Activated CD4-positive, alpha-beta memory T cell treated with anti-CD3 and anti-CD28 coated beads, Interleukin-2, amount 10 ng/mL, durations not matched to agents 7 days and 5 days (primary cell): ENCODE measurements at regions not wholly inside any gene's neighbourhood (a gene's known extent, or its start where the extent isn't known, plus 50 kb on each side); places are given as distances from the start of the nearest gene placed in this dataset.

ENCODE experiments used
- CTCF ChIA-PET: fragments of 350-600 bp; sonication (Branson Sonifier 250); formaldehyde crosslinking; loops from one replicate; lab custom pipeline; 2021; ENCODE audit warnings: antibody characterized with exemption, inconsistent platforms; lab: Charles Lee
- POLR2A ChIA-PET: fragments of 350-600 bp; sonication (Branson Sonifier 250); formaldehyde crosslinking; loops from one replicate; lab custom pipeline; 2021; ENCODE audit warnings: antibody characterized with exemption; lab: Charles Lee
- DNase-seq: peaks from one replicate; pipeline ENCODE4 v3.0.0-alpha.2; 2020
- H3K27ac Mint-ChIP-seq: one replicate; pipeline ENCODE4 v1.8.0; 2021; ENCODE audit warnings: mild to moderate bottlenecking, mixed read lengths
- H3K27me3 Mint-ChIP-seq: one replicate; pipeline ENCODE4 v1.8.0; 2021; ENCODE audit warnings: mixed read lengths
- H3K36me3 Mint-ChIP-seq: one replicate; pipeline ENCODE4 v1.8.0; 2021; ENCODE audit warnings: low read depth, mixed read lengths
- H3K4me1 Mint-ChIP-seq: one replicate; pipeline ENCODE4 v1.8.0; 2021; ENCODE audit warnings: mixed read lengths
- H3K4me3 Mint-ChIP-seq: one replicate; pipeline ENCODE4 v1.8.0; 2021; ENCODE audit warnings: mild to moderate bottlenecking, mixed read lengths
- H3K9me3 Mint-ChIP-seq: one replicate; pipeline ENCODE4 v1.8.0; 2021; ENCODE audit warnings: mixed read lengths

DNA sequence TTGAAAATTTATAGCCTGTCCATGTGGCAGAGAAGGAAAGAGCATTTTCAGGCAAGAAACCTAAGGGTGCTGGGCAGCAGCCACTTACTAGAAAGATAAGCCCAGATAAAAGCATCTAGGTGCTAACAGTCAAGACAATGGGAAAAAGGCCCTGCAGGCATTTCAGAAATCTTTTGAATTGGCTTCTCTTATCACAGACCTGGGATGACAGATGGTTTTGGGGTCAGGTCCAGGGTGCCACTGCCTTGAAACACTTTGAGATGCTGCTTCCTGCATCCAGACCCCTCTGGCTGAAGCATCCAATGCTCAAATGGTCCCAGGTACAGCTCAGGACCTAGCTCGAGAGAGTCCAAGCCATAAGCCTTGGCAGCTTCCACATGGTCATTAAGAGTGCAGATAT, 466.5 kb downstream of the FSCB start:
- H3K27ac Mint-ChIP-seq = no peak overlapping the region
- no peaks in the 10 kb centered on the region for H3K36me3 Mint-ChIP-seq
- H3K4me1 Mint-ChIP-seq = no peaks in the 10 kb centered on the region
- H3K4me3 Mint-ChIP-seq = no peak overlapping the region
- ChIA-PET CTCF (no interaction called here), POLR2A (no interaction called here)
- H3K9me3 Mint-ChIP-seq = peaks cover 20% of the 10 kb centered on the region
- DNase-seq = no peak
- H3K27me3 Mint-ChIP-seq = no peaks in the 10 kb centered on the region

DNA sequence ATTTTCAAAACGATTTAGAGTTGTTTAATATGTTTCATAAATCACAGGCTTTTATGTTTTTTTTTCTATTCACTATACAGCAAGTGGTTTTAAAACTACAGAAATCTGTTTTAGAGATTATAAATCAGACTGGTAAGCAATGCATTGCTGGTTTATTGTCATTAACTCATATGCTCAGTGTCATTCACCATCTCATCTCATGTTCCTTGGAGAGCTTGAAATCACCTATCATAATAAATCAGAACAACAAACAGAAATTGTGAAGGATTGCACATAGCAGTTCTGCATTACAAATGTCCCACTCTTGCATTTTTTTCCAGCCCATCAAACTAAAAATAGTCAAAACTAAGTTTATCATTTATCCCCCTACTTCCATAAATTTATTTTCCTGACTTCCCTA, 470.8 kb downstream of the FSCB start:
- Mint-ChIP-seq H3K27me3 (no peaks in the 10 kb centered on the region), H3K9me3 (peaks cover 20% of the 10 kb centered on the region), H3K36me3 (no peaks in the 10 kb centered on the region), H3K27ac (no peak overlapping the region), H3K4me3 (no peak overlapping the region), H3K4me1 (no peaks in the 10 kb centered on the region)
- CTCF ChIA-PET = no interaction called here
- DNase-seq = no peak
- POLR2A ChIA-PET = no interaction called here

DNA sequence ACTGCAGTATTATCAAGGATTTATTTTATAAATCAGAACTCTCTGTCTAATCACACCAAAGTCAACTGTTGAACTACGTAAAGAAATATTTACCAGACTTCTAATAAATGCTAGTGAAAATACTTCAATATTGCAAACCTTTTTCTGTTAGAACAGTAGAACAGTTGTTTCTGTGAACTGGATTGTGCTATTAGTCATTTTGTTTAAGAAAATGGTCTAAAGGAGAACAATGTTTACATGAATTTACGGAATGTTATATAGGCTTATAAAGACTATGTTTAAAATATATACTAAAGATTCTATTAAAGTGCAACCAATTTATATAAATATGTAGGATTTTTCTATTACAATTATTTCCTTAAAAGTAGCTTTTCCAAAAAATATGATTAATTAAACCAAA, 471.4 kb downstream of the FSCB start:
- H3K9me3 Mint-ChIP-seq = peaks cover 20% of the 10 kb centered on the region
- H3K27ac Mint-ChIP-seq = no peak overlapping the region
- H3K36me3 Mint-ChIP-seq = no peaks in the 10 kb centered on the region
- no peak for DNase-seq
- POLR2A ChIA-PET = no interaction called here
- no peaks in the 10 kb centered on the region for H3K27me3 Mint-ChIP-seq
- CTCF ChIA-PET = no interaction called here
- no peak overlapping the region for H3K4me3 Mint-ChIP-seq
- no peaks in the 10 kb centered on the region for H3K4me1 Mint-ChIP-seq

DNA sequence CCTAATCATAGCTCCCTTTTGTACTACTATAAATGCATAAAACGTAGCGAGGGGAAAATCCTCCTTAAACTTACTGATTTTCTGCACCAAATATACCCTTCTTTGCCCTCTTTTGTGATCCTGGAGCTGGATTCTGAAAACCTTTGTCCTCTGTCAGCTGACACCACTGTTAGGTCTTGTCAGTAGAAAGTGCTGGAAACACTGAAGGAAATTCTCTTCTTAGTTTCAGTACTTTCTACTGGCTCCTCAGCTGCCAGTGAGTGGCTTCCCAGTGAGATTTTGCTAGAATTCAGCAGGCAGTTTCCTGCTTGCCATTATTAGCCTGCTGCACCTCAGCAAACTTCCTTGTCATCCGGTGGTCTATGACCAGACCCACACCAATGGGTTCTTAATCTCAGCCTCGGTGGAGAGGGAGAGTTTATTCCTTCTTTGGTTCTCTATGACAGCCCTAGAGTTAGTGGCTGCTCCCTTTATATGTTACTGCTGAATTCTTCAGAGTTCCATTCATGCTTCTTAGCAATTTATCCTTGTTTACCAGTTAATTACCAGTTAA, 476.2 kb downstream of the FSCB start:
- DNase-seq = no peak
- Mint-ChIP-seq H3K27ac (no peak overlapping the region), H3K27me3 (no peaks in the 10 kb centered on the region), H3K36me3 (no peaks in the 10 kb centered on the region), H3K4me1 (no peaks in the 10 kb centered on the region), H3K4me3 (no peak overlapping the region), H3K9me3 (peaks cover 5% of the 10 kb centered on the region)
- POLR2A ChIA-PET = no interaction called here
- CTCF ChIA-PET = no interaction called here

DNA sequence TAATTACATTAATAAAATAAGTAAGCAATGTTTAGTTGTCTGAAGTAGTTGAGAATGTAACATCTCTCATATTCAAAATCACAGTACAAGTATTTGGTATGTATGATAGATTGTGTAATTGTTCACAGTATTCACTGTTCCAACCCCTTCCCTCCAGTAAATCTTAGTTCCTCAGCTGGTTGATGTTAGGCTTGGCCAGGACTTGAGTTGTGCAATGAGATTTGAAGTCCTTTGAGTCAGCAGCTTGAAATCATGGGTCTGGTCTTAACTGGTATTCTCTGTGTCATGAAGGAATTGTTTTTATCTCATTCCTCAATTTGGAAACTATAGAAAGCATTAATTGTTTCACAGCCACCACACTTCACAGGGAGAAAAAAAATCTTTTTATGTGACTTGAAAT, 477.1 kb downstream of the FSCB start:
- Mint-ChIP-seq H3K4me3 (no peak overlapping the region), H3K27ac (no peak overlapping the region), H3K4me1 (no peaks in the 10 kb centered on the region), H3K36me3 (no peaks in the 10 kb centered on the region), H3K9me3 (peaks cover 5% of the 10 kb centered on the region), H3K27me3 (no peaks in the 10 kb centered on the region)
- CTCF ChIA-PET = no interaction called here
- POLR2A ChIA-PET = no interaction called here
- no peak for DNase-seq

DNA sequence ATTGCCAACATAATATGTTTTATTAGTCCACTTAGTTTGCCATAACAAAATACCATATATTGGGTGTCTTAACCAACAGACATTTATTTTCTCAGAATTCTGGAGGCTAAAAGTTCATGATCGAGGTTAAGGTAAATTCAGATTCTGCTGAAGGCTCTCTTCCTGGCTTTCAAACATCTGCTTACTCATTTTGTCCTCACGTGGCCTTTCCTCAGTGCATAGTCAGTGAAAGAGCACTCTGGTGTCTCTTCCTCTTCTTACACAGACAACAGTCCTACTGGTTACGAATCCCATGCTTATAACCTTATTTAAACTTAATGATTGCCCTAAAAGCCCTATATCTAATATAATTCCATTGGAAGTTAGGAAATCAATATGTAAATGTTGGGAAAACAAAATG, 479.7 kb downstream of the FSCB start:
- CTCF ChIA-PET = no interaction called here
- no peak overlapping the region for H3K4me3 Mint-ChIP-seq
- H3K27ac Mint-ChIP-seq = no peak overlapping the region
- POLR2A ChIA-PET = no interaction called here
- no peaks in the 10 kb centered on the region for H3K36me3 Mint-ChIP-seq
- peaks cover 5% of the 10 kb centered on the region for H3K9me3 Mint-ChIP-seq
- H3K4me1 Mint-ChIP-seq = no peaks in the 10 kb centered on the region
- DNase-seq = no peak
- no peaks in the 10 kb centered on the region for H3K27me3 Mint-ChIP-seq

DNA sequence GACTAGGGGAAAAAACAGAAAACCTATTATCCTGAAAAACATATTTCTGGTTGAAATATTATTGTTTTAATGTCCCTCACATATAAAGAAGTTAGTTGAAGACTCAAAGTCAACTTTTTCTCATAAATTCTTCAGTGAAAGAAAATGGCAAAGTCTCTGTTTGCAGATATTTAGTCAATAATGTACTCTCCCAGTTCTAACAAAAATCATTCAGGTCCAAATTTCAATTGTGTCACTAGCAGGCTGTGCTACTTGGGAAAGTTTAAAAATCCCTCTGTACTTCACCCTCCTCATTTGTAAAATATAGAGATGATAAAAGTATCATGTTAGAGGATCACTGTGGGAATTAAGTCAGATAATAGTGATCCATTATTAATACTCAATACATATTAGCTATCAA, 496.5 kb downstream of the FSCB start:
- Mint-ChIP-seq H3K36me3 (no peaks in the 10 kb centered on the region), H3K27me3 (no peaks in the 10 kb centered on the region), H3K27ac (no peak overlapping the region), H3K9me3 (peaks cover 6% of the 10 kb centered on the region), H3K4me3 (no peak overlapping the region), H3K4me1 (no peaks in the 10 kb centered on the region)
- ChIA-PET POLR2A (no interaction called here), CTCF (no interaction called here)
- DNase-seq = no peak

DNA sequence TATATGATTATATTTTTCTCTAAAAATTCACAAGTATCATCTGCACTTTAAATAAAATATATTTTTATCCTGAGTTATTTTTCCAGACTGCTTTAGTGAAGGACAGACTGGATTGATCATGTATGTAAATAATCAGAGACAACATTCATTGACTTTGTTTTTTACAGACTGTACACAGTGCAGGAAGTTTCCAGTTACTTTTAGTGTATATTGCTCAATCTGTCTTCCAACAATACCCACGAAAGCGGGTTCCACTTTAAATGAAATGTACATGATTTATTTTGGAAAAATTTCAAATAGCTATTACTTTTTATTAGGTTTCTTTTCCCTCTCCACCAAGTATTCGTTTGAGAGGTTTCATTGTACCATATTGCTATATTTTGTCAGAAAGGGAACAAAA, 497.0 kb downstream of the FSCB start:
- H3K4me1 Mint-ChIP-seq = no peaks in the 10 kb centered on the region
- no peak overlapping the region for H3K27ac Mint-ChIP-seq
- no peaks in the 10 kb centered on the region for H3K27me3 Mint-ChIP-seq
- POLR2A ChIA-PET = no interaction called here
- no peak overlapping the region for H3K4me3 Mint-ChIP-seq
- no peaks in the 10 kb centered on the region for H3K36me3 Mint-ChIP-seq
- CTCF ChIA-PET = no interaction called here
- no peak for DNase-seq
- peaks cover 6% of the 10 kb centered on the region for H3K9me3 Mint-ChIP-seq

DNA sequence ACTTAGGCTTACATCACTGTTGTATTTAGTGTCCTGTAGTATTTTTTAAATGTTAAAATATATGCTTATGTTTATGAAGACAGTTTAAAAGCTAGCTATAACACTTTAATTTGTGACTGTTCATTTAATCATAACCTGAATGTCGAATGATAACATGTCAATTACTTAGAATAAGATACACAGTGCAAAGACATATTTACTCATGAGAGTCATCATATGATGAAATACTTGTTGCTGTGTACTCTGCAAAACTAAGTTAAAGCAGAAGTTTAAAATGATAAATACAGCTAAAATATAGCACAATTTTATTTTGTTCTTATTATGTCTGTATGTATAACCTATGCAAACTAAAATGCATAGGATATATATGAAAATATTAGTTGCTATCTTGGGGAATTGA, 497.4 kb downstream of the FSCB start:
- H3K36me3 Mint-ChIP-seq = no peaks in the 10 kb centered on the region
- no peak overlapping the region for H3K4me3 Mint-ChIP-seq
- no peaks in the 10 kb centered on the region for H3K4me1 Mint-ChIP-seq
- CTCF ChIA-PET = no interaction called here
- no peaks in the 10 kb centered on the region for H3K27me3 Mint-ChIP-seq
- peaks cover 6% of the 10 kb centered on the region for H3K9me3 Mint-ChIP-seq
- DNase-seq = no peak
- no peak overlapping the region for H3K27ac Mint-ChIP-seq
- POLR2A ChIA-PET = no interaction called here

DNA sequence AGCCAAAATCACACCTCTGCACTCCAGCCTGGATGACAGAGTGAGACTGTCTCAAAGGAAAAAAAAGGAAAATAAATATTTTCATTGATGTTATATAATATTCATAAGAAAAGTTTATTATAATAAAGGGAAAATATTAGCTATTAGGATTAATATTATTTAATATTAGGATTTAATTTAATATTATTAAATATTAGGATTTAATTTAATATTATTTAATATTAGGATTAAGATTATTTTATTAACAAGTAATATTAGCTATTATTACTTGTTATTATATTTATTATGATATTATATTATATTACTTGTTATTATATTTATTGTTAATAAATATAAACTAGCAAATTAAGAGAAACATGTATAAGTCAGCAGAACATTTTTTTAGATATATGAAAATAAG, 518.1 kb downstream of the FSCB start:
- POLR2A ChIA-PET = no interaction called here
- no peaks in the 10 kb centered on the region for H3K27me3 Mint-ChIP-seq
- H3K9me3 Mint-ChIP-seq = no peaks in the 10 kb centered on the region
- no peak overlapping the region for H3K27ac Mint-ChIP-seq
- H3K4me1 Mint-ChIP-seq = no peaks in the 10 kb centered on the region
- no peak for DNase-seq
- H3K36me3 Mint-ChIP-seq = no peaks in the 10 kb centered on the region
- CTCF ChIA-PET = no interaction called here
- no peak overlapping the region for H3K4me3 Mint-ChIP-seq

DNA sequence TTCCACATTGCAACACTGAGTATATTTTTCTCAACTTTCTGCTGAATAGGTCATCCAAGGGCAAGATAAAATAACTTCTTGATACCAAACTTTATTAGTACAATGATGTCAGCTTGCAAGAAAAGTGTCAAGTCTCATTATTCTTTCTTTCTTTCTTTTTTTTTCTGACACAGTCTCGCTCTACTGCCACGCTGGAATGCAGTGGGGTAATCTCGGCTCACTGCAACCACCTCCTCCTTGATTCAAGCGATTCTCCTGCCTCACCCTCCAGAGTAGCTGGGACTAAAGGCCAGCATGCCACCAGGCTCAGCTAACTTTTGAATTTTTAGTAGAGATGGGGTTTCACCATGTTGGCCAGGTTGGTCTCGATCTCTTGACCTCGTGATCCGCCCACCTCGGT, 523.4 kb downstream of the FSCB start:
- no peak overlapping the region for H3K4me3 Mint-ChIP-seq
- H3K27ac Mint-ChIP-seq = no peak overlapping the region
- ChIA-PET POLR2A (no interaction called here), CTCF (no interaction called here)
- H3K4me1 Mint-ChIP-seq = no peaks in the 10 kb centered on the region
- H3K9me3 Mint-ChIP-seq = peaks cover 5% of the 10 kb centered on the region
- DNase-seq = no peak
- H3K27me3 Mint-ChIP-seq = no peaks in the 10 kb centered on the region
- no peaks in the 10 kb centered on the region for H3K36me3 Mint-ChIP-seq

DNA sequence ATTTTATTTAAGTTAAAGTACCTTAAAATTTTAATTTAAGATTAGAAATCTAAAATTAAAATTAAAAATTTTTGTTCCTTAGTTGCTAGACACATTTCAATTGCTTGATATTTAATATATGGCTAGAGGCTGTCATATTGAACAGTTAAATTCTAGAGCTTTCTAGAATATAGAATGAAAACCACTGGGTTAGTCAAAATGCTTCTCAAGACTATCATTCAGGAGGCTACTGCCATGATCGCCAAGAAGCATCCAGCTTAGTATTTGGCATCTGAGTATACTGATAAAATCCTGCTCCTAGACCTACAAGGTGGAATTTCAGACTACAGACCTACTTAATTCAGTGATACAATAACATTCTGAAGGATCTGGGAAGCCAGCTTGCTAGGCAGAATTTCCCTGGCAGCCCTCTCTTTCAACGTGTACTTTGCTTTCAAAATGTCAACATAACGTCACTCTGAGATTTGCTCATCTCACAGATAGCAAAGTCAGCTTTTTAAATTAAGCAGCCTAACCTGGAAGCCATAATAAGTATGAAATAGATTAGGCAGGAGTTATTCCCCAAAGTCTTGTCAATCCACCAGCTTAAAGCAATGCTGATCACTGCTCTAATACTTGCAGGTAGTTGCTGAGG, 525.8 kb downstream of the FSCB start:
- ChIA-PET POLR2A (no interaction called here), CTCF (no interaction called here)
- H3K4me3 Mint-ChIP-seq = no peak overlapping the region
- H3K4me1 Mint-ChIP-seq = no peaks in the 10 kb centered on the region
- DNase-seq = no peak
- no peaks in the 10 kb centered on the region for H3K36me3 Mint-ChIP-seq
- H3K27me3 Mint-ChIP-seq = no peaks in the 10 kb centered on the region
- peaks cover 5% of the 10 kb centered on the region for H3K9me3 Mint-ChIP-seq
- H3K27ac Mint-ChIP-seq = no peak overlapping the region

DNA sequence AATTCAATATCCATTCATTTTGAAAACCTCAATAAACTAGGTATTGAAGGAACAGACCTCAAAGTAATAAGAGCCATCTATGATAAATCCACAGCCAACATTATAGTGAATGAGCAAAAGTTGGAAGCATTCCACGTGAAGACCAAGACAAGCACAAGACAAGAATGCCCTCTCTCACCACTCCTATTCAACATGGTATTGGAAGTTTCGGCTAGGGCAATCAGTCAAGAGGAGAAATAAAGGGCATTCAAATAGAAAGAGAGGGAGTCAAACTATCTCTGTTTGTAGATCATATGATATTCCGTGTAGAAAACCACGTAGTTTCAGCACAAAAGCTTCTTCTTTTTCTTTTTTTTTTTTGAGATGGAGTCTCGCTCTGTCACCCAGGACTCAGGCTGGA, 550.3 kb downstream of the FSCB start:
- Mint-ChIP-seq H3K36me3 (no peaks in the 10 kb centered on the region), H3K27me3 (no peaks in the 10 kb centered on the region)
- POLR2A ChIA-PET = no interaction called here

DNA sequence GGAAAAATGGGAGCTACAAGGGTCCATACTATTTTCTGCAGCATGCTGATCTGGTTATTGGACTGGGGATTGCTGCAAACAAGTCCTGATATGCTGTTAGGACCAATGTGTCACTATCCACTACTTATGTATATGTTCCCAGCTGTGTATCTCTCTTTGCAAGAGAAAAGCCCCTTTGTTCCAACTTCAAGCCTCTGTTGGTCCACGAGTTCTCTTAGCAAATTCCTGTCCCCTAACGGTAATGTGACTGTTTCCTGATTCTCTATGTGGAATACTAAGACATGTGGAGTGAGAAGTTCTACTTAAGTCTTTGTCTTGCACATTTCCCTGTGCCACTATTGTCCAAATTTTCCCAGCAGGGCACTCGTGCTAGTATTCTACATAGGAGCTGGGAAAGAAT, 557.7 kb downstream of the FSCB start:
- Mint-ChIP-seq H3K9me3 (peaks cover 1% of the 10 kb centered on the region), H3K27ac (no peak overlapping the region), H3K36me3 (no peaks in the 10 kb centered on the region), H3K4me3 (no peak overlapping the region), H3K4me1 (no peaks in the 10 kb centered on the region), H3K27me3 (no peaks in the 10 kb centered on the region)
- POLR2A ChIA-PET = no interaction called here
- DNase-seq = no peak
- CTCF ChIA-PET = no interaction called here

More for the DNA sequence above, 550.3 kb downstream of the FSCB start:
- Mint-ChIP-seq H3K4me1 (no peaks in the 10 kb centered on the region), H3K27ac (no peak overlapping the region), H3K4me3 (no peak overlapping the region), H3K9me3 (peaks cover 3% of the 10 kb centered on the region)
- no peak for DNase-seq
- CTCF ChIA-PET = interaction anchor here (0.6 kb wide), 1 partner anchor 30 kb away, joined by 3 read pairs; no protein-coding TSS in a partner anchor
